ENCODE measurements at regions not wholly inside any gene's neighbourhood (a gene's known extent, or its start where the extent isn't known, plus 50 kb on each side); places are given as distances from the start of the nearest gene placed in this dataset.
A peak's percentile ranks its signal among the peaks of the same experiment; 100 is the strongest.

GRCh38 chr2:12264146-12264545 is 452.6 kb upstream of the TRIB2 start:
- no peak for TF ChIP-seq CTCF (IDR thresholded peaks at IDR 0.05)
- H3K27ac Mint-ChIP-seq, result no peak overlapping the region
- peaks cover 2% of the 10 kb centered on the region for H3K9me3 Mint-ChIP-seq
- intact Hi-C loops (cut with micrococcal nuclease), result no loop called here
- no peaks in the 10 kb centered on the region for H3K36me3 Mint-ChIP-seq (ENCODE audit: low read depth)
- peaks cover 32% of the 10 kb centered on the region for H3K4me1 Mint-ChIP-seq
- DNase-seq (no peak), ATAC-seq (ENCODE audit: low read depth) (no peak)
- POLR2A ChIA-PET, result no interaction called here
- H3K27me3 Mint-ChIP-seq, result no peaks in the 10 kb centered on the region
- CTCF ChIA-PET, result no interaction called here
- no peak overlapping the region for H3K4me3 Mint-ChIP-seq

GRCh38 chr2:12265646-12266045 is 451.1 kb upstream of the TRIB2 start:
- ChIA-PET CTCF (no interaction called here), POLR2A (interaction anchor here (0.5 kb wide), 1 partner anchor 129 kb away, joined by 8 read pairs; no protein-coding TSS in a partner anchor)
- Mint-ChIP-seq H3K4me1 (peaks cover 34% of the 10 kb centered on the region), H3K36me3 (ENCODE audit: low read depth) (no peaks in the 10 kb centered on the region), H3K27me3 (no peaks in the 10 kb centered on the region), H3K4me3 (no peak overlapping the region), H3K27ac (no peak overlapping the region), H3K9me3 (peaks cover 2% of the 10 kb centered on the region)
- TF ChIP-seq CTCF (IDR thresholded peaks at IDR 0.05), result no peak
- ATAC-seq (ENCODE audit: low read depth) (no peak), DNase-seq (no peak)
- intact Hi-C loops (cut with micrococcal nuclease), result no loop called here

GRCh38 chr2:12267042-12267441 is 449.7 kb upstream of the TRIB2 start:
- Mint-ChIP-seq H3K27ac (no peak overlapping the region), H3K4me1 (peaks cover 43% of the 10 kb centered on the region), H3K36me3 (ENCODE audit: low read depth) (no peaks in the 10 kb centered on the region), H3K9me3 (no peaks in the 10 kb centered on the region), H3K27me3 (no peaks in the 10 kb centered on the region), H3K4me3 (no peak overlapping the region)
- ChIA-PET POLR2A (no interaction called here), CTCF (no interaction called here)
- intact Hi-C loops (cut with micrococcal nuclease), result no loop called here
- DNase-seq, result no peak
- no peak for ATAC-seq (ENCODE audit: low read depth)
- TF ChIP-seq CTCF (IDR thresholded peaks at IDR 0.05), result no peak

- Mint-ChIP-seq H3K9me3 (no peaks in the 10 kb centered on the region), H3K4me1 (peaks cover 29% of the 10 kb centered on the region), H3K36me3 (ENCODE audit: low read depth) (no peaks in the 10 kb centered on the region), H3K27me3 (no peaks in the 10 kb centered on the region), H3K4me3 (no peak overlapping the region), H3K27ac (no peak overlapping the region)
- ChIA-PET POLR2A (no interaction called here), CTCF (no interaction called here)
- DNase-seq (no peak), ATAC-seq (ENCODE audit: low read depth) (no peak)
- intact Hi-C loops (cut with micrococcal nuclease), result no loop called here
- no peak for TF ChIP-seq CTCF (IDR thresholded peaks at IDR 0.05)
Measured at GRCh38 chr2:12269041-12269972, 447.4 kb upstream of the TRIB2 start.

- H3K27ac Mint-ChIP-seq, result peak overlapping the region; percentile 54
- intact Hi-C loops (cut with micrococcal nuclease), result loop anchor here (5.0 kb wide), 1 partner anchor 446 kb away; the partner anchor contains the start of gene TRIB2
- H3K36me3 Mint-ChIP-seq (ENCODE audit: low read depth), result no peaks in the 10 kb centered on the region
- TF ChIP-seq CTCF (IDR thresholded peaks at IDR 0.05), result no peak
- H3K9me3 Mint-ChIP-seq, result no peaks in the 10 kb centered on the region
- peak overlapping the region; percentile 74 for H3K4me3 Mint-ChIP-seq
- H3K4me1 Mint-ChIP-seq, result peaks cover 21% of the 10 kb centered on the region
- CTCF ChIA-PET, result interaction anchor here (0.6 to 1.4 kb wide), 3 partner anchors 49 to 442 kb away, joined by 3 read pairs; no protein-coding TSS in a partner anchor
- H3K27me3 Mint-ChIP-seq, result no peaks in the 10 kb centered on the region
- POLR2A ChIA-PET, result no interaction called here
- ATAC-seq (ENCODE audit: low read depth) (peak; percentile 28), DNase-seq (no peak)
Measured at GRCh38 chr2:12270876-12271588, 445.7 kb upstream of the TRIB2 start.
